GM19023 (cell line): ENCODE measurements at regions not wholly inside any gene's neighbourhood (a gene's known extent, or its start where the extent isn't known, plus 50 kb on each side); places are given as distances from the start of the nearest gene placed in this dataset.

Experiments
- ATAC-seq: cut with Tn5 transposase; IDR thresholded peaks from one replicate; pipeline ENCODE4 v1.9.1; 2021; ENCODE audit warnings: mild to moderate bottlenecking, moderate library complexity; ENCODE audit not compliant: unreplicated experiment

- ATAC-seq = no peak
Observed at GRCh38 chr2:16006537-16007166, 66.3 kb downstream of the MYCN start.

GRCh38 chr2:16005816-16006536 is 65.6 kb downstream of the MYCN start:
- ATAC-seq = no peak

GRCh38 chr2:16005389-16005788 is 65.0 kb downstream of the MYCN start:
- no peak for ATAC-seq

- no peak for ATAC-seq
Observed at GRCh38 chr2:16003809-16004208, 63.5 kb downstream of the MYCN start.

GRCh38 chr2:16003152-16003551 is 62.8 kb downstream of the MYCN start:
- no peak for ATAC-seq

- no peak for ATAC-seq
Observed at GRCh38 chr2:16002575-16002974, 62.2 kb downstream of the MYCN start.

GRCh38 chr2:16002144-16002543 is 61.8 kb downstream of the MYCN start:
- ATAC-seq = no peak

- ATAC-seq = no peak
Observed at GRCh38 chr2:16000642-16001041, 60.3 kb downstream of the MYCN start.

- no peak for ATAC-seq
Observed at GRCh38 chr2:15999596-16000469, 59.5 kb downstream of the MYCN start.

- no peak for ATAC-seq
Observed at GRCh38 chr2:15997728-15998280, 57.5 kb downstream of the MYCN start.

- no peak for ATAC-seq
Observed at GRCh38 chr2:15996536-15997423, 56.4 kb downstream of the MYCN start.
